ENCODE measurements at regions not wholly inside any gene's neighbourhood (a gene's known extent, or its start where the extent isn't known, plus 50 kb on each side); places are given as distances from the start of the nearest gene placed in this dataset.

- no peak overlapping the region for H3K4me3 ChIP-seq (ENCODE audit: low read length)
- H3K4me2 ChIP-seq (ENCODE audit: low read length), result no peak overlapping the region
- no peaks in the 10 kb centered on the region for H3F3A ChIP-seq (ENCODE audit: insufficient read depth, low read length, poor library complexity, severe bottlenecking)
- no peak overlapping the region for H3K9ac ChIP-seq (ENCODE audit: low read length)
- no peak overlapping the region for H3K27ac ChIP-seq (ENCODE audit: low read length)
- no peaks in the 10 kb centered on the region for H3K36me3 ChIP-seq (ENCODE audit: insufficient read depth, low read length)
- no peaks in the 10 kb centered on the region for H3K9me3 ChIP-seq (ENCODE audit: low read length)
- H3K79me2 ChIP-seq (replicated peaks; ENCODE audit: insufficient read depth, low read length), result no peaks in the 10 kb centered on the region
- H3K9me2 ChIP-seq (ENCODE audit: insufficient read depth, low read length), result no peaks in the 10 kb centered on the region
- TF ChIP-seq TAF1 (IDR thresholded peaks at IDR 0.05; ENCODE audit: low read depth) (no peak), EZH2 (IDR thresholded peaks at IDR 0.05; ENCODE audit: borderline replicate concordance, insufficient read depth, low read length, poor library complexity, severe bottlenecking) (no peak), EP300 (conservative IDR thresholded peaks at IDR 0.05; ENCODE audit: poor library complexity, severe bottlenecking) (no peak), RAD21 (conservative IDR thresholded peaks at IDR 0.05) (no peak), MXI1 (conservative IDR thresholded peaks at IDR 0.05; ENCODE audit: poor library complexity, severe bottlenecking) (no peak), CTCF (IDR thresholded peaks at IDR 0.05; ENCODE audit: poor library complexity, severe bottlenecking) (no peak)
- H4K20me1 ChIP-seq (ENCODE audit: insufficient read depth), result no peaks in the 10 kb centered on the region
- peaks cover 22% of the 10 kb centered on the region for H3K27me3 ChIP-seq (ENCODE audit: insufficient read depth, low read depth, low read length)
- no peak overlapping the region for H2AFZ ChIP-seq (ENCODE audit: low read depth, low read length)
Observed at GRCh38 chr11:20293992-20294391, 69.5 kb upstream of the HTATIP2 start.

GRCh38 chr11:20293531-20293930 lies 70.0 kb upstream of the HTATIP2 start:
- Histone ChIP-seq H3K9me3 (ENCODE audit: low read length) (no peaks in the 10 kb centered on the region), H3K27ac (ENCODE audit: low read length) (no peak overlapping the region), H3K4me2 (ENCODE audit: low read length) (no peak overlapping the region), H3K9ac (ENCODE audit: low read length) (no peak overlapping the region), H3K36me3 (ENCODE audit: insufficient read depth, low read length) (no peaks in the 10 kb centered on the region), H3K27me3 (ENCODE audit: insufficient read depth, low read depth, low read length) (peaks cover 22% of the 10 kb centered on the region), H4K20me1 (ENCODE audit: insufficient read depth) (no peaks in the 10 kb centered on the region), H2AFZ (ENCODE audit: low read depth, low read length) (no peak overlapping the region), H3K9me2 (ENCODE audit: insufficient read depth, low read length) (no peaks in the 10 kb centered on the region), H3K4me3 (ENCODE audit: low read length) (no peak overlapping the region), H3F3A (ENCODE audit: insufficient read depth, low read length, poor library complexity, severe bottlenecking) (no peaks in the 10 kb centered on the region), H3K79me2 (replicated peaks; ENCODE audit: insufficient read depth, low read length) (no peaks in the 10 kb centered on the region)
- TF ChIP-seq EP300 (conservative IDR thresholded peaks at IDR 0.05; ENCODE audit: poor library complexity, severe bottlenecking) (no peak), EZH2 (IDR thresholded peaks at IDR 0.05; ENCODE audit: borderline replicate concordance, insufficient read depth, low read length, poor library complexity, severe bottlenecking) (no peak), POLR2AphosphoS5 (IDR thresholded peaks at IDR 0.05) (no peak), RAD21 (conservative IDR thresholded peaks at IDR 0.05) (no peak), SMC3 (conservative IDR thresholded peaks at IDR 0.05; ENCODE audit: poor library complexity) (no peak), CTCF (IDR thresholded peaks at IDR 0.05; ENCODE audit: poor library complexity, severe bottlenecking) (no peak), TAF1 (IDR thresholded peaks at IDR 0.05; ENCODE audit: low read depth) (no peak), REST (IDR thresholded peaks at IDR 0.05; ENCODE audit: borderline replicate concordance) (no peak), MXI1 (conservative IDR thresholded peaks at IDR 0.05; ENCODE audit: poor library complexity, severe bottlenecking) (no peak)

All from neural cell (in vitro differentiated cells).